IMR-90 (cell line): ENCODE measurements at regions not wholly inside any gene's neighbourhood (a gene's known extent, or its start where the extent isn't known, plus 50 kb on each side); places are given as distances from the start of the nearest gene placed in this dataset.

Experiments used
- ATAC-seq: fragments of 200-7000 bp; cut with Tn5 transposase; 2 replicates; pipeline ENCODE4 v1.9.1; 2020; ENCODE audit warnings: low read depth, mild to moderate bottlenecking, moderate library complexity
- BruUV-seq: library from RNA; stranded (reverse); fragments of 400-500 nt; replicated peaks from 2 replicates; lab custom pipeline; 2021; lab: Mats Ljungman, UMichigan
- CTCF ChIA-PET: fragments of 300-600 bp; formaldehyde crosslinking; extraction: SDS; loops from one replicate; lab custom pipeline; 2021; ENCODE audit warnings: antibody characterized with exemption; lab: Yijun Ruan, JAX
- POLR2A ChIA-PET: fragments of 300-600 bp; sonication (Branson Sonifier 250); formaldehyde crosslinking; loops from one replicate; lab custom pipeline; 2022; ENCODE audit warnings: antibody characterized with exemption; ENCODE audit not compliant: unreplicated experiment; lab: Charles Lee
- DNase-seq: peaks from one replicate; pipeline ENCODE4 v3.0.0; 2013
- H2AFZ ChIP-seq: replicated peaks from 2 replicates; pipeline ENCODE3; 2013; ENCODE audit warnings: low read length, mild to moderate bottlenecking; ENCODE audit not compliant: poor library complexity
- H2AK5ac ChIP-seq: 2 replicates; pipeline ENCODE4 v1.6.1; 2013; ENCODE audit warnings: low read depth, low read length, inconsistent platforms
- H2AK9ac ChIP-seq: replicated peaks from 2 replicates; pipeline ENCODE3; 2013; ENCODE audit warnings: mild to moderate bottlenecking, low read depth, low read length, moderate library complexity; ENCODE audit not compliant: poor library complexity
- H2BK120ac ChIP-seq: 2 replicates; pipeline ENCODE4 v1.6.1; 2013; ENCODE audit warnings: low read depth, low read length, inconsistent platforms
- H2BK15ac ChIP-seq: 3 replicates; pipeline ENCODE4 v1.6.1; 2013; ENCODE audit warnings: low read depth, low read length, inconsistent platforms
- H2BK20ac ChIP-seq: 2 replicates; pipeline ENCODE4 v1.6.1; 2013; ENCODE audit warnings: low read depth, mild to moderate bottlenecking, inconsistent platforms, low read length, moderate library complexity
- H2BK5ac ChIP-seq: 2 replicates; pipeline ENCODE4 v1.6.1; 2013; ENCODE audit warnings: mild to moderate bottlenecking, low read depth, low read length, inconsistent platforms; ENCODE audit not compliant: poor library complexity, severe bottlenecking
- H3K14ac ChIP-seq: replicated peaks from 2 replicates; pipeline ENCODE4 v1.6.1; 2013; ENCODE audit warnings: low read depth, low read length, inconsistent platforms
- H3K18ac ChIP-seq: 2 replicates; pipeline ENCODE4 v1.6.1; 2013; ENCODE audit warnings: low read depth, low read length, control low read depth
- H3K23ac ChIP-seq: 2 replicates; pipeline ENCODE4 v1.6.1; 2013; ENCODE audit warnings: low read depth, low read length, inconsistent platforms
- H3K27ac ChIP-seq: 2 replicates; pipeline ENCODE4 v1.5.1; 2013; ENCODE audit warnings: mild to moderate bottlenecking, control low read depth, low read length; ENCODE audit not compliant: insufficient read depth
- H3K27me3 ChIP-seq: 2 replicates; pipeline ENCODE4 v1.6.1; 2013; ENCODE audit warnings: low read length; ENCODE audit not compliant: control insufficient read depth, insufficient read depth
- H3K36me3 ChIP-seq: 2 replicates; pipeline ENCODE4 v1.6.1; 2013; ENCODE audit warnings: low read length, mixed read lengths; ENCODE audit not compliant: control insufficient read depth, insufficient read depth
- H3K4ac ChIP-seq: 2 replicates; pipeline ENCODE4 v1.6.1; 2013; ENCODE audit warnings: low read depth, low read length, inconsistent platforms
- H3K4me1 ChIP-seq: 2 replicates; pipeline ENCODE4 v1.6.1; 2013; ENCODE audit warnings: low read length, mixed read lengths; ENCODE audit not compliant: control insufficient read depth, insufficient read depth
- H3K4me2 ChIP-seq: 2 replicates; pipeline ENCODE4 v1.6.1; 2013; ENCODE audit warnings: low read depth, mild to moderate bottlenecking, control low read depth, low read length, moderate library complexity
- H3K4me3 ChIP-seq: 2 replicates; pipeline ENCODE4 v1.5.1; 2013; ENCODE audit warnings: low read depth, mild to moderate bottlenecking, control low read depth, low read length, moderate library complexity; ENCODE audit not compliant: insufficient read depth
- H3K56ac ChIP-seq: 2 replicates; pipeline ENCODE4 v1.6.1; 2013; ENCODE audit warnings: low read length, inconsistent platforms; ENCODE audit not compliant: insufficient read depth; ENCODE audit errors: extremely low read depth
- H3K79me1 ChIP-seq, 2 experiments: 2 replicates each; pipeline ENCODE4 v1.6.1; 2013; ENCODE audit warnings: low read length in 2 of 2, inconsistent platforms in 1 of 2, low read depth in 1 of 2
- H3K9ac ChIP-seq: 2 replicates; pipeline ENCODE4 v1.6.1; 2013; ENCODE audit warnings: low read depth, low read length, control low read depth
- H3K9me1 ChIP-seq: 2 replicates; pipeline ENCODE4 v1.6.1; 2013; ENCODE audit warnings: low read length, inconsistent platforms; ENCODE audit not compliant: insufficient read depth
- H3K9me3 ChIP-seq: 2 replicates; pipeline ENCODE4 v1.6.1; 2013; ENCODE audit warnings: low read length; ENCODE audit not compliant: control insufficient read depth, insufficient read depth
- H4K20me1 ChIP-seq: 2 replicates; pipeline ENCODE4 v1.6.1; 2013; ENCODE audit warnings: low read length, inconsistent platforms; ENCODE audit not compliant: insufficient read depth
- H4K5ac ChIP-seq: 2 replicates; pipeline ENCODE4 v1.6.1; 2013; ENCODE audit warnings: mild to moderate bottlenecking, low read depth, low read length, control low read depth
- H4K8ac ChIP-seq, 2 experiments: 2 replicates each; pipeline ENCODE4 v1.6.1; 2013; ENCODE audit warnings: low read depth in 2 of 2, low read length in 2 of 2, control low read depth in 1 of 2, inconsistent platforms in 1 of 2
- H4K91ac ChIP-seq: 2 replicates; pipeline ENCODE4 v1.6.1; 2013; ENCODE audit warnings: low read depth, low read length, inconsistent platforms; ENCODE audit not compliant: insufficient read depth
- CEBPB ChIP-seq: IDR thresholded peaks from 2 replicates; pipeline ENCODE4 v1.6.1; 2012; ENCODE audit warnings: low read depth, low read length, improper control_type of control experiment
- FOS ChIP-seq: fragments of 150-350 bp; IDR thresholded peaks from 2 replicates; pipeline ENCODE4 v1.6.1; 2016; ENCODE audit warnings: low read depth, low read length
- MXI1 ChIP-seq: IDR thresholded peaks from 2 replicates; pipeline ENCODE4 v1.6.1; 2012; ENCODE audit warnings: low read depth, mild to moderate bottlenecking, low read length, moderate library complexity, borderline replicate concordance
- NFE2L2 ChIP-seq: fragments of 150-350 bp; IDR thresholded peaks from 2 replicates; pipeline ENCODE4 v1.6.1; 2016; ENCODE audit warnings: low read depth, mild to moderate bottlenecking, low read length
- POLR2A ChIP-seq: IDR thresholded peaks from 2 replicates; pipeline ENCODE4 v1.6.1; 2012; ENCODE audit warnings: mild to moderate bottlenecking, low read depth, low read length
- RAD21 ChIP-seq: IDR thresholded peaks from 2 replicates; pipeline ENCODE4 v1.6.1; 2012; ENCODE audit warnings: low read length, improper control_type of control experiment
- RFX5 ChIP-seq: IDR thresholded peaks from 2 replicates; pipeline ENCODE4 v1.8.0; 2012; ENCODE audit warnings: low read depth, mild to moderate bottlenecking, low read length, moderate library complexity
- WGBS, 2 experiments: methylation state at CpG; one replicate each; pipeline versions ENCODE4 v1.1.5 to v1.1.7; 2013; ENCODE audit warnings: missing lambda C conversion rate in 2 of 2; ENCODE audit not compliant: insufficient read length in 1 of 2; ENCODE audit errors: extremely low coverage in 2 of 2; 5-methylcytosine and 5-hydroxymethylcytosine counted together
- dilution Hi-C: fragments of 300-500 bp; cut with HindIII; formaldehyde crosslinking; loops from one replicate; pipeline ENCODE4 v1.14.3; 2018; ENCODE audit warnings: low sequenced_read_pairs; ENCODE audit not compliant: unreplicated experiment
- in situ Hi-C: fragments of 300-500 bp; cut with MboI; formaldehyde crosslinking; loops from 3 replicates; pipeline ENCODE4 v1.14.3; 2019; ENCODE audit warnings: low sequenced_read_pairs, inconsistent platforms, mixed read lengths
- intact Hi-C: fragments of 100-400 bp; cut with micrococcal nuclease; formaldehyde crosslinking; loops from 2 replicates; pipeline ENCODE4 v1.10.0; 2022
- TF ChIP-seq, protein P1 (sequence below): fragments of 150-350 bp; IDR thresholded peaks from 2 replicates; pipeline ENCODE4 v1.6.1; 2017; ENCODE audit warnings: mild to moderate bottlenecking, antibody characterized with exemption, low read length, low read depth
- TF ChIP-seq, protein P2 (sequence below): conservative IDR thresholded peaks from 2 replicates; pipeline ENCODE4 v1.5.1; 2012; ENCODE audit warnings: mild to moderate bottlenecking, low read depth, low read length, improper control_type of control experiment

DNA sequence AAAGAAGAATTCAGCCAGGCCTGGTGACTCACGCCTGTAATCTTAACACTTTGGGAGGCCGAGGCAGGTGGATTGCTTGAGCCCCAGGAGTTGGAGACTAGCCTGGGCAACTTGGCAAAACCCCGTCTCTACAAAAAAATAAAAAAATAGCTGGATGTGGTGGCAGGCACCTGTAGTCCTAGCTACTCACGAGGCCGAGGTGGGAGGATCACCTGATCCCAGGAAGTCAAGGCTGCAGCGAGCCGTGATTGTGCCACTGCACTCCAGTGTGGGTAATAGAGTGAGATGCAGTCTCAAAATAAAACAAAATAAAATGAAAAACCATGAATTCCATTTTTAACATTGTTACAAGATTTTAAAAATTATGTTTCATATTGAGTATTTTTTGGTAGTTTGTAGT lies 988.9 kb upstream of the ZNF722 start:
- no TSS peak for BruUV-seq
- H2AFZ ChIP-seq = no peak overlapping the region
- no peak overlapping the region for H3K56ac ChIP-seq
- 80% methylated on average over 1 of the region's 7 CpGs; no CpG with 5 or more reads in 1 of the 2 experiments for WGBS, 2 experiments
- DNase-seq (no peak), ATAC-seq (no peak)
- no peak overlapping the region for H2BK5ac ChIP-seq
- no peak overlapping the region for H2BK20ac ChIP-seq
- no peak overlapping the region for H3K14ac ChIP-seq
- no peak overlapping the region for H2AK9ac ChIP-seq
- H4K8ac ChIP-seq = no peak overlapping the region
- H3K27ac ChIP-seq = no peak overlapping the region
- H3K4ac ChIP-seq = no peak overlapping the region
- no peaks in the 10 kb centered on the region for H4K20me1 ChIP-seq
- in situ Hi-C loops = no loop called here
- no peaks in the 10 kb centered on the region for H3K27me3 ChIP-seq
- no peaks in the 10 kb centered on the region for H3K79me1 ChIP-seq
- TF ChIP-seq RFX5 (no peak), RAD21 (no peak), MXI1 (no peak), NFE2L2 (no peak), FOS (no peak), CEBPB (no peak), POLR2A (no peak)
- TF ChIP-seq, protein P1, sequence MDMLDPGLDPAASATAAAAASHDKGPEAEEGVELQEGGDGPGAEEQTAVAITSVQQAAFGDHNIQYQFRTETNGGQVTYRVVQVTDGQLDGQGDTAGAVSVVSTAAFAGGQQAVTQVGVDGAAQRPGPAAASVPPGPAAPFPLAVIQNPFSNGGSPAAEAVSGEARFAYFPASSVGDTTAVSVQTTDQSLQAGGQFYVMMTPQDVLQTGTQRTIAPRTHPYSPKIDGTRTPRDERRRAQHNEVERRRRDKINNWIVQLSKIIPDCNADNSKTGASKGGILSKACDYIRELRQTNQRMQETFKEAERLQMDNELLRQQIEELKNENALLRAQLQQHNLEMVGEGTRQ = no peak
- TF ChIP-seq, protein P2, sequence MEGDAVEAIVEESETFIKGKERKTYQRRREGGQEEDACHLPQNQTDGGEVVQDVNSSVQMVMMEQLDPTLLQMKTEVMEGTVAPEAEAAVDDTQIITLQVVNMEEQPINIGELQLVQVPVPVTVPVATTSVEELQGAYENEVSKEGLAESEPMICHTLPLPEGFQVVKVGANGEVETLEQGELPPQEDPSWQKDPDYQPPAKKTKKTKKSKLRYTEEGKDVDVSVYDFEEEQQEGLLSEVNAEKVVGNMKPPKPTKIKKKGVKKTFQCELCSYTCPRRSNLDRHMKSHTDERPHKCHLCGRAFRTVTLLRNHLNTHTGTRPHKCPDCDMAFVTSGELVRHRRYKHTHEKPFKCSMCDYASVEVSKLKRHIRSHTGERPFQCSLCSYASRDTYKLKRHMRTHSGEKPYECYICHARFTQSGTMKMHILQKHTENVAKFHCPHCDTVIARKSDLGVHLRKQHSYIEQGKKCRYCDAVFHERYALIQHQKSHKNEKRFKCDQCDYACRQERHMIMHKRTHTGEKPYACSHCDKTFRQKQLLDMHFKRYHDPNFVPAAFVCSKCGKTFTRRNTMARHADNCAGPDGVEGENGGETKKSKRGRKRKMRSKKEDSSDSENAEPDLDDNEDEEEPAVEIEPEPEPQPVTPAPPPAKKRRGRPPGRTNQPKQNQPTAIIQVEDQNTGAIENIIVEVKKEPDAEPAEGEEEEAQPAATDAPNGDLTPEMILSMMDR = no peak
- peaks cover 16% of the 10 kb centered on the region for H3K9me3 ChIP-seq
- ChIA-PET POLR2A (no interaction called here), CTCF (no interaction called here)
- H2AK5ac ChIP-seq = no peak overlapping the region
- H2BK120ac ChIP-seq = no peak overlapping the region
- intact Hi-C loops = loop anchor here (5.0 kb wide), 1 partner anchor 1608 kb away; no protein-coding TSS in a partner anchor
- H3K4me1 ChIP-seq = no peaks in the 10 kb centered on the region
- H3K18ac ChIP-seq = no peak overlapping the region
- no peaks in the 10 kb centered on the region for H3K9me1 ChIP-seq
- no peak overlapping the region for H3K4me2 ChIP-seq
- dilution Hi-C loops = no loop called here
- no peak overlapping the region for H4K5ac ChIP-seq
- H3K23ac ChIP-seq = no peak overlapping the region
- no peak overlapping the region for H2BK15ac ChIP-seq
- no peaks in the 10 kb centered on the region for H3K36me3 ChIP-seq
- H4K91ac ChIP-seq = no peak overlapping the region
- H3K9ac ChIP-seq = no peak overlapping the region
- no peak overlapping the region for H3K4me3 ChIP-seq
